Spleen (tissue), 11 donors: ENCODE measurements at regions not wholly inside any gene's neighbourhood (a gene's known extent, or its start where the extent isn't known, plus 50 kb on each side); places are given as distances from the start of the nearest gene placed in this dataset.

Experiments
- DNase-seq: peaks from one replicate; pipeline ENCODE4 v3.0.0-alpha.2; 2020
- H3K27ac ChIP-seq, 8 donors: fragments of 200-600 bp; sonication (generic) in 7 of 8; 1 replicate in 4 of 8; 2 replicates in 4 of 8; pipeline versions ENCODE4 v1.5.0 to v1.8.0; 2016 to 2021; ENCODE audit warnings: inconsistent platforms in 4 of 8, mild to moderate bottlenecking in 4 of 8, moderate library complexity in 1 of 8
- H3K27me3 ChIP-seq, 7 donors: fragments of 200-600 bp; sonication (generic) in 6 of 7; replicated peaks in 1 of 7; 1 replicate in 4 of 7; 2 replicates in 3 of 7; pipeline versions ENCODE4 v1.5.0 to v1.8.0; 2016 to 2021; ENCODE audit warnings: inconsistent platforms in 3 of 7, mild to moderate bottlenecking in 1 of 7
- H3K36me3 ChIP-seq, 6 donors: fragments of 200-600 bp; sonication (generic) in 5 of 6; 1 replicate in 4 of 6; 2 replicates in 2 of 6; pipeline versions ENCODE4 v1.5.0 to v1.8.0; 2016 to 2021; ENCODE audit warnings: inconsistent platforms in 2 of 6
- H3K4me1 ChIP-seq, 6 donors: fragments of 200-600 bp; sonication (generic) in 5 of 6; 1 replicate in 3 of 6; 2 replicates in 3 of 6; pipeline versions ENCODE4 v1.5.0 to v1.8.0; 2016 to 2021; ENCODE audit warnings: inconsistent platforms in 3 of 6
- H3K4me3 ChIP-seq, 8 donors: fragments of 200-600 bp; sonication (generic) in 7 of 8; 1 replicate in 4 of 8; 2 replicates in 4 of 8; pipeline versions ENCODE4 v1.5.0 to v1.8.0; 2016 to 2021; ENCODE audit warnings: inconsistent platforms in 4 of 8, mild to moderate bottlenecking in 4 of 8, moderate library complexity in 2 of 8
- H3K9me3 ChIP-seq, 8 donors: fragments of 200-600 bp; sonication (generic) in 7 of 8; 1 replicate in 4 of 8; 2 replicates in 4 of 8; pipeline versions ENCODE4 v1.5.0 to v1.8.0; 2016 to 2021; ENCODE audit warnings: inconsistent platforms in 4 of 8
- POLR2A ChIP-seq, 3 donors: fragments of 450-650 bp; IDR thresholded peaks; one replicate each; pipeline ENCODE4 v1.5.1; 2017; ENCODE audit warnings: antibody characterized with exemption in 3 of 3, mild to moderate bottlenecking in 1 of 3
- POLR2AphosphoS5 ChIP-seq, 3 donors: sonication (generic); formaldehyde crosslinking; IDR thresholded peaks; one replicate each; pipeline ENCODE4 v1.5.1; 2017; ENCODE audit warnings: antibody characterized with exemption in 3 of 3
- WGBS, 5 donors: extraction: QIAGEN DNeasy Blood & Tissue Kit in 3 of 5; methylation state at CpG; one replicate each; pipeline versions ENCODE4 v1.1.5 to v1.1.7; 2013 to 2018; 5-methylcytosine and 5-hydroxymethylcytosine counted together
- intact Hi-C: fragments of 100-400 bp; cut with DNase I; formaldehyde crosslinking; loops from one replicate; pipeline ENCODE4 v1.15.0; 2023; ENCODE audit warnings: low total_unique reads
- TF ChIP-seq, protein P1 (sequence below), 11 experiments: fragments of 200-600 bp in 7 of 11; fragments of 450-650 bp in 4 of 11; sonication (generic) in 4 of 11; IDR thresholded peaks in 8 of 11; conservative IDR thresholded peaks in 3 of 11; 1 replicate in 7 of 11; 2 replicates in 4 of 11; pipeline versions ENCODE4 v1.4.0 to v1.8.0; 2016 to 2021; ENCODE audit warnings: antibody characterized with exemption in 11 of 11, inconsistent platforms in 4 of 11, mild to moderate bottlenecking in 1 of 11
- donor health status: healthy with polysubstance abuse.
- donor health status: DM: no; HTN: no; CAD: no; lungs with moderate emphysema.
- donor health status: DM: no; HTN: no; CAD: no.
- donor health status: Bipolar disorder and iron deficiency.
- donor health status: healthy.
- donor health status: DM: no; HTN: no; CAD: no.
- donor health status: DM: yes; HTN: yes; CAD: no.

GRCh38 chr11:64489831-64490441 lies 65.8 kb upstream of the SLC22A11 start:
- intact Hi-C loops, result no loop called here
- Histone ChIP-seq H3K27me3 (peaks cover 0 to 62% (median 14%) of the 10 kb centered on the region in 7 donors), H3K9me3 (no peaks in the 10 kb centered on the region), H3K27ac (no peak overlapping the region), H3K4me1 (peaks cover 0 to 33% (median 12%) of the 10 kb centered on the region in 6 donors), H3K4me3 (no peak overlapping the region), H3K36me3 (no peaks in the 10 kb centered on the region)
- TF ChIP-seq, protein P1, sequence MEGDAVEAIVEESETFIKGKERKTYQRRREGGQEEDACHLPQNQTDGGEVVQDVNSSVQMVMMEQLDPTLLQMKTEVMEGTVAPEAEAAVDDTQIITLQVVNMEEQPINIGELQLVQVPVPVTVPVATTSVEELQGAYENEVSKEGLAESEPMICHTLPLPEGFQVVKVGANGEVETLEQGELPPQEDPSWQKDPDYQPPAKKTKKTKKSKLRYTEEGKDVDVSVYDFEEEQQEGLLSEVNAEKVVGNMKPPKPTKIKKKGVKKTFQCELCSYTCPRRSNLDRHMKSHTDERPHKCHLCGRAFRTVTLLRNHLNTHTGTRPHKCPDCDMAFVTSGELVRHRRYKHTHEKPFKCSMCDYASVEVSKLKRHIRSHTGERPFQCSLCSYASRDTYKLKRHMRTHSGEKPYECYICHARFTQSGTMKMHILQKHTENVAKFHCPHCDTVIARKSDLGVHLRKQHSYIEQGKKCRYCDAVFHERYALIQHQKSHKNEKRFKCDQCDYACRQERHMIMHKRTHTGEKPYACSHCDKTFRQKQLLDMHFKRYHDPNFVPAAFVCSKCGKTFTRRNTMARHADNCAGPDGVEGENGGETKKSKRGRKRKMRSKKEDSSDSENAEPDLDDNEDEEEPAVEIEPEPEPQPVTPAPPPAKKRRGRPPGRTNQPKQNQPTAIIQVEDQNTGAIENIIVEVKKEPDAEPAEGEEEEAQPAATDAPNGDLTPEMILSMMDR (IDR thresholded peaks at IDR 0.05 in 8 of 11, conservative IDR thresholded peaks at IDR 0.05 in 3 of 11), result peak; percentile 12 to 83 (median 57)
- TF ChIP-seq POLR2A (IDR thresholded peaks at IDR 0.05) (no peak), POLR2AphosphoS5 (IDR thresholded peaks at IDR 0.05) (peak in 1 of 3 donors; percentile 16)
- 22 to 32% (median 23%) methylated on average over 18 to 26 of the region's 26 CpGs for WGBS, 5 donors
- peak; percentile 86 for DNase-seq

GRCh38 chr11:64490562-64491216 lies 65.1 kb upstream of the SLC22A11 start:
- no peak overlapping the region for H3K4me3 ChIP-seq

DNA sequence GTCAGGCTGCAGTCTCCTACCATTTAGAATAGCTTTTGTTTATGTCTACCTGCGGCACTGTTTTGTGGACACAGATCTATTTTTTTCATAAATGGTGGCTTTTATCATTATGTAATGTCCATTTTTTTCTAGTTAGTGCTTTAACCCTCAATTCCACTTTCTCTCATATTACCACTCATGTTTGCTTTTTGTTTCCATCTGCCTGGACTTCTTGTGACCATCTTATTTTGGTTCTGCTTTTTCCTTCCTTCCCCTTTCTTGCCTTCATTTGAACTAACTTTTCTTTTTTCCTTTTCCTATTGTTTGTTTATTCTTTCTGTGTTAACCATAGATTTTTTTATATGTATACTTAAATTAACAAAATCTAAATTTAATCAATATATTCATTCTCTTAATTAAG lies 63.2 kb upstream of the SLC22A11 start:
- 30 to 49% (median 43%) methylated on average over 1 of the region's 1 CpG for WGBS, 5 donors
- Histone ChIP-seq H3K9me3 (no peaks in the 10 kb centered on the region), H3K4me3 (no peak overlapping the region), H3K27ac (peak overlapping the region in 2 of 8 donors; percentile 28 to 50), H3K27me3 (peaks cover 0 to 45% (median 14%) of the 10 kb centered on the region in 7 donors), H3K36me3 (no peaks in the 10 kb centered on the region), H3K4me1 (peaks cover 0 to 33% (median 12%) of the 10 kb centered on the region in 6 donors)
- intact Hi-C loops, result no loop called here
- TF ChIP-seq POLR2A (IDR thresholded peaks at IDR 0.05) (no peak), POLR2AphosphoS5 (IDR thresholded peaks at IDR 0.05) (no peak)
- TF ChIP-seq, protein P1 (IDR thresholded peaks at IDR 0.05 in 8 of 11, conservative IDR thresholded peaks at IDR 0.05 in 3 of 11), result no peak
- DNase-seq, result no peak

More at GRCh38 chr11:64490562-64491216, 65.1 kb upstream of the SLC22A11 start:
- Histone ChIP-seq H3K9me3 (no peaks in the 10 kb centered on the region), H3K27me3 (peaks cover 0 to 54% (median 14%) of the 10 kb centered on the region in 7 donors), H3K27ac (no peak overlapping the region), H3K36me3 (no peaks in the 10 kb centered on the region), H3K4me1 (peaks cover 0 to 33% (median 12%) of the 10 kb centered on the region in 6 donors)
- TF ChIP-seq POLR2AphosphoS5 (IDR thresholded peaks at IDR 0.05) (no peak), POLR2A (IDR thresholded peaks at IDR 0.05) (no peak)
- TF ChIP-seq, protein P1 (IDR thresholded peaks at IDR 0.05 in 8 of 11, conservative IDR thresholded peaks at IDR 0.05 in 3 of 11), result no peak
- no peak for DNase-seq
- intact Hi-C loops, result no loop called here
- 48 to 67% (median 61%) methylated on average over 22 of the region's 22 CpGs for WGBS, 5 donors

DNA sequence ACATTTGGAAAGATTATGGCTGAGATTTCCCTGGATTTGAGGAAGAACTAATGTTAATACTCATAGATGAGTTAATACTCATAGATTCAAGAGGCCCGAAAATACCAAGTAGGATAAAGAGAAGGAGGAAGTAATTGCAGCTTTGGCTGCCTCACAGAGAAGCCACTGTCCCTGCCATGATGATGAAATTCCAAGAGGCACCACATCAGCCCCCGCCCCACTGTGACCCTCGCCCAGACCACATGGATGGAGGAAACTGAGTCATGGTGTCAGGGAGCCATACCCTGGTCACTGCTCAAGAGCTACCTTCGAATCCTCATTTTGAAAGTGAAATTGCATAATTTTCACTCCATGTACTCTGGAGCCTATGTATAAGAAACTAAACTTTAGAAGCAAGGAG lies 57.6 kb upstream of the SLC22A11 start:
- H3K27ac ChIP-seq, result peak overlapping the region in 1 of 8 donors; percentile 39
- peaks cover 0 to 31% (median 0%) of the 10 kb centered on the region in 7 donors for H3K27me3 ChIP-seq
- H3K4me3 ChIP-seq, result no peak overlapping the region
- DNase-seq, result no peak
- 36 to 73% (median 52%) methylated on average over 4 of the region's 4 CpGs for WGBS, 5 donors
- H3K4me1 ChIP-seq, result peaks cover 0 to 12% (median 0%) of the 10 kb centered on the region in 6 donors
- no peaks in the 10 kb centered on the region for H3K9me3 ChIP-seq
- intact Hi-C loops, result no loop called here
- no peaks in the 10 kb centered on the region for H3K36me3 ChIP-seq
- TF ChIP-seq POLR2AphosphoS5 (IDR thresholded peaks at IDR 0.05), result no peak
